Uterus (tissue), 3 donors: ENCODE measurements at regions not wholly inside any gene's neighbourhood (a gene's known extent, or its start where the extent isn't known, plus 50 kb on each side); places are given as distances from the start of the nearest gene placed in this dataset.
"Not testable (repeated sequence)": the region's sequence is repeated elsewhere in the genome, so short reads cannot be mapped to it uniquely, and the experiment has no call there.

Experiments used
- DNase-seq, 2 donors: peaks; one replicate each; pipeline ENCODE4 v3.0.0-alpha.2; 2019 to 2020
- H3K27ac ChIP-seq, 2 donors: fragments of 200-600 bp; sonication (generic); 1 replicate in 1 of 2; 2 replicates in 1 of 2; pipeline ENCODE4 v1.5.1; 2016 to 2018
- H3K27me3 ChIP-seq, 2 donors: fragments of 200-600 bp; sonication (generic); one replicate each; pipeline ENCODE4 v1.5.1; 2018 to 2019; ENCODE audit warnings: control low read depth in 1 of 2
- H3K36me3 ChIP-seq, 2 donors: fragments of 200-600 bp; sonication (generic); one replicate each; pipeline ENCODE4 v1.5.1; 2019; ENCODE audit warnings: control low read depth in 1 of 2
- H3K4me1 ChIP-seq, 2 donors: fragments of 200-600 bp; sonication (generic); one replicate each; pipeline ENCODE4 v1.5.1; 2018 to 2019; ENCODE audit warnings: control low read depth in 1 of 2
- H3K4me3 ChIP-seq, 2 donors: fragments of 200-600 bp; sonication (generic); 1 replicate in 1 of 2; 2 replicates in 1 of 2; pipeline ENCODE4 v1.5.1; 2018 to 2019; ENCODE audit warnings: mild to moderate bottlenecking in 1 of 2
- H3K9me3 ChIP-seq, 2 donors: fragments of 200-600 bp; sonication (generic); one replicate each; pipeline ENCODE4 v1.5.1; 2019; ENCODE audit warnings: control low read depth in 1 of 2
- CTCF ChIP-seq, 4 experiments: fragments of 200-600 bp in 2 of 4; fragments of 450-650 bp in 2 of 4; sonication (generic) in 2 of 4; IDR thresholded peaks; one replicate each; pipeline ENCODE4 v1.5.1; 2016 to 2019; ENCODE audit warnings: antibody characterized with exemption in 4 of 4, mild to moderate bottlenecking in 2 of 4, moderate library complexity in 1 of 4
- POLR2A ChIP-seq, 2 donors: fragments of 450-650 bp; IDR thresholded peaks; one replicate each; pipeline ENCODE4 v1.6.1; 2016; ENCODE audit warnings: antibody characterized with exemption in 2 of 2, mild to moderate bottlenecking in 1 of 2, moderate library complexity in 1 of 2
- intact Hi-C: fragments of 100-400 bp; cut with DNase I; formaldehyde crosslinking; loops from one replicate; pipeline ENCODE4 v1.15.1; 2023; ENCODE audit warnings: low total_unique reads
- donor health status: DM: yes; HTN: yes; CAD: no.

GRCh38 chr20:1815502-1816085, 79.6 kb upstream of the SIRPA start:
- no peaks in the 10 kb centered on the region for H3K36me3 ChIP-seq
- intact Hi-C loops, result no loop called here
- H3K27ac ChIP-seq, result no peak overlapping the region

GRCh38 chr20:1814861-1815260, 80.3 kb upstream of the SIRPA start:
- H3K27ac ChIP-seq, H3K4me3 ChIP-seq, DNase-seq, intact Hi-C loops, H3K9me3 ChIP-seq, H3K27me3 ChIP-seq, H3K4me1 ChIP-seq, H3K36me3 ChIP-seq: not testable (repeated sequence)

More at GRCh38 chr20:1815502-1816085, 79.6 kb upstream of the SIRPA start:
- Histone ChIP-seq H3K4me3 (no peak overlapping the region), H3K4me1 (peaks cover 0 to 5% of the 10 kb centered on the region in 2 donors), H3K9me3 (no peaks in the 10 kb centered on the region), H3K27me3 (no peaks in the 10 kb centered on the region)
- no peak for TF ChIP-seq POLR2A (IDR thresholded peaks at IDR 0.05)
- no peak for TF ChIP-seq CTCF (IDR thresholded peaks at IDR 0.05)
- no peak for DNase-seq

- DNase-seq, result no peak
- H3K27ac ChIP-seq, result no peak overlapping the region
- intact Hi-C loops, result no loop called here
Observed at GRCh38 chr20:1813674-1814635, 81.3 kb upstream of the SIRPA start.

GRCh38 chr20:1813101-1813529, 82.1 kb upstream of the SIRPA start:
- Histone ChIP-seq H3K27ac (no peak overlapping the region), H3K4me3 (no peak overlapping the region), H3K4me1 (peaks cover 0 to 5% of the 10 kb centered on the region in 2 donors), H3K27me3 (no peaks in the 10 kb centered on the region), H3K36me3 (no peaks in the 10 kb centered on the region), H3K9me3 (no peaks in the 10 kb centered on the region)
- intact Hi-C loops, result no loop called here
- peak; percentile 37 to 57 for DNase-seq
- TF ChIP-seq CTCF (IDR thresholded peaks at IDR 0.05) (no peak), POLR2A (IDR thresholded peaks at IDR 0.05) (no peak)

More at GRCh38 chr20:1813674-1814635, 81.3 kb upstream of the SIRPA start:
- TF ChIP-seq CTCF (IDR thresholded peaks at IDR 0.05) (no peak), POLR2A (IDR thresholded peaks at IDR 0.05) (no peak)
- Histone ChIP-seq H3K4me1 (peaks cover 0 to 5% of the 10 kb centered on the region in 2 donors), H3K4me3 (no peak overlapping the region), H3K27me3 (no peaks in the 10 kb centered on the region), H3K9me3 (no peaks in the 10 kb centered on the region), H3K36me3 (no peaks in the 10 kb centered on the region)

- H3K27me3 ChIP-seq, result no peaks in the 10 kb centered on the region
- intact Hi-C loops, result no loop called here
- H3K36me3 ChIP-seq, result no peaks in the 10 kb centered on the region
- H3K9me3 ChIP-seq, result no peaks in the 10 kb centered on the region
- H3K4me1 ChIP-seq, result peaks cover 0 to 5% of the 10 kb centered on the region in 2 donors
- no peak for DNase-seq
- TF ChIP-seq POLR2A (IDR thresholded peaks at IDR 0.05), result no peak
- TF ChIP-seq CTCF (IDR thresholded peaks at IDR 0.05), result no peak
- peak overlapping the region in 1 of 2 donors; percentile 20 for H3K27ac ChIP-seq
- no peak overlapping the region for H3K4me3 ChIP-seq
Observed at GRCh38 chr20:1811621-1812498, 83.3 kb upstream of the SIRPA start.
